ENCODE measurements at regions not wholly inside any gene's neighbourhood (a gene's known extent, or its start where the extent isn't known, plus 50 kb on each side); places are given as distances from the start of the nearest gene placed in this dataset.

- Histone ChIP-seq H3K36me3 (no peaks in the 10 kb centered on the region), H3K27ac (no peak overlapping the region), H3K27me3 (no peaks in the 10 kb centered on the region), H3K4me3 (no peak overlapping the region), H3K4me1 (no peaks in the 10 kb centered on the region), H3K9me3 (no peaks in the 10 kb centered on the region)
- DNase-seq (ENCODE audit: low spot score in 2 of 2) = no peak
- 77% methylated on average over 5 of the region's 5 CpGs for WGBS
- TF ChIP-seq POLR2AphosphoS5 (IDR thresholded peaks at IDR 0.05) (no peak), CTCF (IDR thresholded peaks at IDR 0.05) (no peak), POLR2A (IDR thresholded peaks at IDR 0.05) (no peak), EP300 (IDR thresholded peaks at IDR 0.05) (no peak)
Observed at GRCh38 chr12:78390920-78391319, 473.7 kb upstream of the SYT1 start.

- H3K36me3 ChIP-seq = no peaks in the 10 kb centered on the region
- TF ChIP-seq EP300 (IDR thresholded peaks at IDR 0.05) (no peak), POLR2A (IDR thresholded peaks at IDR 0.05) (no peak), POLR2AphosphoS5 (IDR thresholded peaks at IDR 0.05) (no peak), CTCF (IDR thresholded peaks at IDR 0.05) (no peak)
- H3K4me3 ChIP-seq = no peak overlapping the region
- H3K4me1 ChIP-seq = no peaks in the 10 kb centered on the region
- no peak overlapping the region for H3K27ac ChIP-seq
- 31% methylated on average over 2 of the region's 2 CpGs for WGBS
- no peak for DNase-seq (ENCODE audit: low spot score in 2 of 2)
- H3K27me3 ChIP-seq = no peaks in the 10 kb centered on the region
- H3K9me3 ChIP-seq = no peaks in the 10 kb centered on the region
Observed at GRCh38 chr12:78392918-78393317, 471.7 kb upstream of the SYT1 start.

- no peak for DNase-seq (ENCODE audit: low spot score in 2 of 2)
- Histone ChIP-seq H3K36me3 (no peaks in the 10 kb centered on the region), H3K4me1 (no peaks in the 10 kb centered on the region), H3K27me3 (no peaks in the 10 kb centered on the region), H3K9me3 (no peaks in the 10 kb centered on the region), H3K27ac (no peak overlapping the region), H3K4me3 (no peak overlapping the region)
- TF ChIP-seq POLR2A (IDR thresholded peaks at IDR 0.05) = no peak
- no peak for TF ChIP-seq EP300 (IDR thresholded peaks at IDR 0.05)
- TF ChIP-seq POLR2AphosphoS5 (IDR thresholded peaks at IDR 0.05) = no peak
- TF ChIP-seq CTCF (IDR thresholded peaks at IDR 0.05) = no peak
- 89% methylated on average over 1 of the region's 1 CpG for WGBS
Observed at GRCh38 chr12:78395961-78396360, 468.6 kb upstream of the SYT1 start.

- no peak overlapping the region for H3K27ac ChIP-seq
- H3K4me1 ChIP-seq = no peaks in the 10 kb centered on the region
- no peak overlapping the region for H3K4me3 ChIP-seq
- H3K27me3 ChIP-seq = no peaks in the 10 kb centered on the region
- no peaks in the 10 kb centered on the region for H3K36me3 ChIP-seq
- no peak for DNase-seq (ENCODE audit: low spot score in 2 of 2)
- no peaks in the 10 kb centered on the region for H3K9me3 ChIP-seq
- TF ChIP-seq EP300 (IDR thresholded peaks at IDR 0.05) = no peak
- no peak for TF ChIP-seq CTCF (IDR thresholded peaks at IDR 0.05)
- no peak for TF ChIP-seq POLR2AphosphoS5 (IDR thresholded peaks at IDR 0.05)
- no peak for TF ChIP-seq POLR2A (IDR thresholded peaks at IDR 0.05)
- WGBS = 90% methylated on average over 1 of the region's 1 CpG
Observed at GRCh38 chr12:78396538-78396937, 468.0 kb upstream of the SYT1 start.

GRCh38 chr12:78398750-78399149 is 465.8 kb upstream of the SYT1 start:
- Histone ChIP-seq H3K27me3 (no peaks in the 10 kb centered on the region), H3K4me3 (no peak overlapping the region), H3K36me3 (no peaks in the 10 kb centered on the region), H3K4me1 (no peaks in the 10 kb centered on the region), H3K9me3 (no peaks in the 10 kb centered on the region), H3K27ac (no peak overlapping the region)
- DNase-seq (ENCODE audit: low spot score in 2 of 2) = no peak
- no peak for TF ChIP-seq EP300 (IDR thresholded peaks at IDR 0.05)
- no peak for TF ChIP-seq POLR2AphosphoS5 (IDR thresholded peaks at IDR 0.05)
- no peak for TF ChIP-seq POLR2A (IDR thresholded peaks at IDR 0.05)
- no peak for TF ChIP-seq CTCF (IDR thresholded peaks at IDR 0.05)
- 85% methylated on average over 2 of the region's 2 CpGs for WGBS

Data from suprapubic skin (tissue), 4 donors.